ENCODE measurements at regions not wholly inside any gene's neighbourhood (a gene's known extent, or its start where the extent isn't known, plus 50 kb on each side); places are given as distances from the start of the nearest gene placed in this dataset.
A peak's percentile ranks its signal among the peaks of the same experiment; 100 is the strongest.
"Not testable (repeated sequence)": the region's sequence is repeated elsewhere in the genome, so short reads cannot be mapped to it uniquely, and the experiment has no call there.

- DNase-seq (ENCODE audit: low read depth): no peak
These were observed 1996.9 kb downstream of the LRRC4C start for GRCh38 chr11:39462506-39462905.

- no peak for DNase-seq (ENCODE audit: low read depth)
These were observed 1998.4 kb downstream of the LRRC4C start for GRCh38 chr11:39461066-39461465.

GRCh38 chr11:39459606-39460005 lies 1999.8 kb downstream of the LRRC4C start:
- DNase-seq (ENCODE audit: low read depth): no peak

DNA sequence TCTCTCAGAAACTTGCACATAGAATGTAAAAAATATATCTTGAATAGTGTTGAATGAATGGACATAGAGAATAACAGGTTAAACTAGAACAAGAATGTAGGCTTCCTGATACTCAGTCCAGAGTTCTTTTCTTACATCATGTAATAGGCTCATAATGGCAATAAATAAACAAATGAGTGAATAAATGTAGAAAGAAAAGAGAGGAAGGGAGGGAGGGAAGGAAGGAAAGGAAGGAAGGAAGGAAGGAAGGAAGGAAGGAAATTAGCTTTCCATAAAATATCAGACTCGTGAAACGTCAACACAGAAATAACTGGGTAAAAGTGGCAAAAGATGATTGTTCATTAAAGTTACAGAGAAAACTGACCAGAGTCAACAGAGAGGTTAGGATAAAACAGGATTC lies 2001.0 kb downstream of the LRRC4C start:
- no peak for DNase-seq (ENCODE audit: low read depth)

- no peak for DNase-seq (ENCODE audit: low read depth)
These were observed 2015.9 kb downstream of the LRRC4C start for GRCh38 chr11:39443424-39444022.

GRCh38 chr11:39442177-39442576 lies 2017.3 kb downstream of the LRRC4C start:
- DNase-seq (ENCODE audit: low read depth): no peak

DNA sequence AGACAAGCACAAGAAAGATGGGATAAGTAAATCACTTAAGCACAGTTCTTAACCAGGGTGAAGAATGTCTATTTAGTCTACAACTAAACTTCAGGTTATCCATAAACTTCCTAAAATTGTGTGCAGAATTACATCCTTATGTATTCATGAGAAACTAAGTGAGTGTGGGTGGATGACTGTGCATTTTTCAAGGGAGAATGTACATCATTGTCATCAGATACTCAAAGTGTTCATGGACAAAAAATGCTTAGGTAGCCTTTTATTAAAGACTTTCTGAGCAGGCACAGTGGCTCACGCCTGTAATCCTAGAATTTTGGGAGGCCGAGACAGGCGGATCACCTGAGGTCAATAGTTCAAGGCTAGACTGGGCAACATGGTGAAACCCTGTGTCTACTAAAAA lies 2023.8 kb downstream of the LRRC4C start:
- no peak for DNase-seq (ENCODE audit: low read depth)

DNA sequence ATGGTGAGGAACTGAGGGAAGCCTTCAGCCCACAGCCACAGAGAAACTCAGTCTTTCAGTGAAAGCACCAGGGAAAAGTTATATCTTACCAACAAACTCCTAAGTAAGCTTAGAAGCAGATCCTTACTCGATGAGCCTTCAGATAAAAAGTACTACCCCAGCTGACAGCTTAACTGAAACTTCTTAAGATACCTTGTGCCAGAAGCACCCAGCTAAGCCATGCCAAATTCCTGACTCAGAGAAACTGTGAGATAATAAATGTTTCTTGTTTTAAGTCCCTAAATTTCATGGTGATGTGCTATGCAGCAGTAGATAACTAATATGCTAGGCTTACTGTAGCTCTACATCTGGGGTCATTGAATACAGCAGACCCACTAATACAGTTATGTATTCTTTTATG lies 2025.0 kb downstream of the LRRC4C start:
- no peak for DNase-seq (ENCODE audit: low read depth)

GRCh38 chr11:39432929-39433328 lies 2026.5 kb downstream of the LRRC4C start:
- no peak for DNase-seq (ENCODE audit: low read depth)

DNA sequence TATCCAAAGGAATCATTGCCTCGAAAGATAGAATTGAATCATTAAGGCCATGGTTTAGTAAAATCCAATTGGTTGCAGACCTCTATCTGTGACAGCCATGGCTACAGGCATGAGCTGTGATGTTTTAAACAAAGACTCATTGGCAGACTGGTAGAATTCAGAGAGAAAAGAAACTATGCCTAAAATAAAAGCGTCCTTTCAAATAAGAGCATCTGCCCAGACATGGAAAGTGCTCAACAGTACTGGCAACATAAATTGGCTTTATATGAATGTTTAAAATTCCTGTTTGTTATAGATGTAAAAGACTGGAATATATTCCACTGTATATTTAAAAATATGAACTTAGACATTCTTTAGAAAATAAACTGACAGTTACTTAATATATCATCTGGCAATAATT lies 2034.2 kb downstream of the LRRC4C start:
- no peak for DNase-seq (ENCODE audit: low read depth)

GRCh38 chr11:39412117-39412516 lies 2047.3 kb downstream of the LRRC4C start:
- no peak for DNase-seq (ENCODE audit: low read depth)

DNA sequence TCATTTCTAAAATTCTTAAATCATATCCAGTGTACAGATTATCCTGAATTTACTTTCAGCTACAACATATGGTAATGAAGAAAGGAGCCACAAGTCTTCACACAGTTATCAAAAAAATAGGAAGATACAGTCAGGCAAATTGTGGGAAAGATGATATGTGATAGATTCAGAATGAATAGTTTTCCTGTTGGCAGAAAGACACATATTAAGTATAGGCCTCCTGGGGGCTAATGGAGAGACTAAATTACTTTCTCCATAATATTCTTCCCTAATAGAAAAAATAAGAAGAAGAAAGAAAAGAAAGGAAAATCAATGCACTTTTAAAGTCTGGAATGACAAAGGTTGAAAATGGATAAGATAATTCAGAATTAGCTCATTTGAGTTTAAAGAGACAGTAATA lies 2073.5 kb downstream of the LRRC4C start:
- DNase-seq (ENCODE audit: low read depth): no peak

DNA sequence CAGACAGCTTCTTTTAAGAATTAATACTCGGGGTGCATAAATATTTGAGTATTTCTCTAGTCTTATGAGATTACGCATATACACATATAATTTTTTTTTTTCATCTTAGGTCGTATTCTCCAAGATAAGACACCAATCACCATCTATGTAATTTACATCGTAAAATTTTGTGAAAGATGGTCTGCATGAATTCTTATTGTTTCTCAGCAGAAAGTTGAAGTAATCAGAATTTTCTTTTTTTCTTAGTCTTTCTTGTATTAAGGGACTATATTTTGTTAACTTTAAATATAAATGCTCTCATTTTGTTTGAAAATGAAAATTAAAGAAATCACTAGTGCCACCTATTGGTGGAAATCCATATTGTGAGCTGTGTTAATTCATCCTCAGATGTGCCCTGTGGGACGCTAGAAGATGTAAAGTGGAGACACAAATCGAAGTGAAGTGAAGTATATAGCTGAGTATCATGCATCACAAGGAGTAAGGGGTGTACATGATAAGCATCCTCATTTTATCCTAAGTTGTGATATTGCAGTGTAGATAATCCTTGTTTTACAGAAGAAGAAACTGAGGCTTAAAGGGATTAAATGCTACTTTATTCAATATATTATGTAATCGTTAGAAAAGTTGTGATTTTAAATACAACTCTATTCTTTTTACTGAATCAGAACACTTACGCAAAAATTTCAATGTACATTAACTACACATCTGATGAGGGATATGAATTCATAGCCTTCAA lies 2084.3 kb downstream of the LRRC4C start:
- DNase-seq (ENCODE audit: low read depth): peak; percentile 7

DNA sequence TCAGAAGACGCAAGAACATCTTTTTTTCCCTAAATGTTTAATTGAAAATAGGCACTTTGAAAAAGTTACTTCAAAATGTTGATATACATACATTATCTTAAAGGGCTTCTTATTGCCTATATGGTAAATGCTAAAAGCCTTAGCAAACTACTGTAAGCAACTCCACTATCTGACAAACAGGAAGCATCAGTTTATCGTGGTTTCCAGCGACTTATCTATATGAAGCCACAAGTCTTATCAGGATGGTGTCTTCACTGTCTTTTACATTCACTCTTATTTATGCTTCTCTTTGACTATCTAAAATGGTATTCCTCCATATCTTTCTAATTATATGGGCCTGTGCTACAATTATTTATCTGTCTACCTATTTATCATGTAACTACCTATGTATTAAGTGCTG lies 2091.9 kb downstream of the LRRC4C start:
- DNase-seq (ENCODE audit: low read depth): no peak

GRCh38 chr11:39365809-39366436 lies 2093.5 kb downstream of the LRRC4C start:
- peak; percentile 65 for DNase-seq (ENCODE audit: low read depth)

DNA sequence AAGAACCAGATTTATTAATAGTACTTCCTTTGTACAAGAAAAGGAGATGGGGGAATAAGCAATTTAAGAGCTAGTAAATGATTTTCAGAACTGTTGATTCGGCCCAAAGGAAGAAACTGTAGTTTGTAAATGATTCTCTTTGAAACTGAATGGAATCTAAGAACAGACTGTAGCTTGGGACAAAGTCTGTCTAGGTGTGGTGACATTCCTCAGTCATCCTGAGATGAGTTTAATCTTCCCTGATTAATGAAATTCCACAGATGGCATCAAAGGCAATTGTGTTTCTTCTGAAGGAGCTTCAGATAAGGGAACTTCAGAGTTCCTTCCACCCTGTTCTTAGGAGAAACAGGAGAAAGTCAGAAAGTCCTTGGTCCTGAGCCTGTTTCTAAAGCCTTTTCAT lies 2095.9 kb downstream of the LRRC4C start:
- no peak for DNase-seq (ENCODE audit: low read depth)

DNA sequence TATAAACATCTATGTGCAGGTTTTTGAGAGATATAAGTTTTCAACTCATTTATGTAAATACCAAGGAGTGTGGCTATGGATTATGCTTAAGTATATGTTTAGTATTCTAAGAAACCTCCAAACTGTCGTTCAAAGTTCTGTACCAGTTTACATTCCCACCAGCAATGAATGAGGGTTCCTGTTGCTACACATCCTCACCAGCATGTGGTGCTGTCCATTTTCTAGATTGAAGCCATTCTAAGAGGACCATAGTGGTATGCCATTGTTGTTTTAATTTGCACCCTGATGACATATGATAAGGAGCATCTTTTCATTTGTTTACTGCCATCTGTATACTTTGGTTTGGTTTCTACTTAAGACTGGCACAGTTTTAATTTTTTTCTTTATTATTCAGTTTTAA lies 2097.9 kb downstream of the LRRC4C start:
- no peak for DNase-seq (ENCODE audit: low read depth)

DNA sequence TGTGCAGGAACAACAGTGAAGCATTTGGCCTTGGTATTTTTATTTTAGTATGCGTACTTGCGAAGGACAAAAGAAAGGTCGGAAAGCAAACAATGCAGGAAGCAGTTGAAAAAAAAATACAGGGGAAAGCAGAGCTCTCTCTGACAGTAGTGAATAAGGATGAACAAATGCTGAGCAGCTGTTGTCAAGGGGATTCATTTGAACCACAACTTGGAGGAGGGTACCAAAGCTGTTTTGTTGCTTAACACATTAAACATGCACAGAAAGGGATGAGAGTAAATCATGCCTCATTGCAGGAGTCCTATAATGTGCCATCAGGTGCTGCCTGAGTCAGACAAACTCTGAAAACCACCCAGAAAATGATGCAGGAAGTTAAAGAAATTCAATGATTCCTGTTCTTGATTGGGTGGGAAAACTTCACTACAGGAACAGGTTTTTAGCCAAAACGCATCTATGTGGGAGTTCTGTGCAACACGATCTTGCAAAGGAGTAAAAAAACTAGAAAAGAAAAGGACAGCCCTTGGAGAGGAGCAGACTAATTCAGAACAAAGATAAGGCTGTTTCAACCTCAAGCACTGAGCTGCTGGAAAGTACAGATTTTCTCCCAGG lies 2113.5 kb downstream of the LRRC4C start:
- DNase-seq (ENCODE audit: low read depth): no peak

- no peak for DNase-seq (ENCODE audit: low read depth)
These were observed 2118.0 kb downstream of the LRRC4C start for GRCh38 chr11:39341461-39341860.

- not testable (repeated sequence) for DNase-seq (ENCODE audit: low read depth)
These were observed 2126.4 kb downstream of the LRRC4C start for GRCh38 chr11:39333006-39333405.

DNA sequence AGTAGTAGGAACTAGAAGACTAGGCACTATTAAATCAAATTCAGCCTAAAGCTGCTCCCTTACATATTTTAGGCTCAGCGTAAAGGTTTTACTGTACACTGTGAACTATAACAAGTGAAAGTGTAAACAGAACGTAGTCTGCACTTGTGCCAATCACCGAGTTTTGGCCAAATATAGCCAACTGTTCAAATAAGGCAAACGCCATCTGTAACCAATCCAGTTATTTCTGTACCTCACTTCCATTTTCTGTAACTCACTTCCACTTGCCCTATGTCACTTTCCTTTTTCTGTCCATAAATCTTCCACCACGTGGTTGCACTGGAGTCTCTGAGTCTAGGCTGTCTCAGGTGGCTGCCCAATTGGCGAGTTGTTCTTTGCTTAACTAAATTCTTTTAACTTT lies 2132.2 kb downstream of the LRRC4C start:
- no peak for DNase-seq (ENCODE audit: low read depth)

- DNase-seq (ENCODE audit: low read depth): not testable (repeated sequence)
These were observed 2147.6 kb downstream of the LRRC4C start for GRCh38 chr11:39311888-39312287.

All from HT1080 (cell line).